Uterus (tissue), 3 donors: ENCODE measurements at regions not wholly inside any gene's neighbourhood (a gene's known extent, or its start where the extent isn't known, plus 50 kb on each side); places are given as distances from the start of the nearest gene placed in this dataset.

Experiments
- DNase-seq, 2 donors: peaks; one replicate each; pipeline ENCODE4 v3.0.0-alpha.2; 2019 to 2020
- H3K27ac ChIP-seq, 2 donors: fragments of 200-600 bp; sonication (generic); 1 replicate in 1 of 2; 2 replicates in 1 of 2; pipeline ENCODE4 v1.5.1; 2016 to 2018
- H3K27me3 ChIP-seq, 2 donors: fragments of 200-600 bp; sonication (generic); one replicate each; pipeline ENCODE4 v1.5.1; 2018 to 2019; ENCODE audit warnings: control low read depth in 1 of 2
- H3K36me3 ChIP-seq, 2 donors: fragments of 200-600 bp; sonication (generic); one replicate each; pipeline ENCODE4 v1.5.1; 2019; ENCODE audit warnings: control low read depth in 1 of 2
- H3K4me1 ChIP-seq, 2 donors: fragments of 200-600 bp; sonication (generic); one replicate each; pipeline ENCODE4 v1.5.1; 2018 to 2019; ENCODE audit warnings: control low read depth in 1 of 2
- H3K4me3 ChIP-seq, 2 donors: fragments of 200-600 bp; sonication (generic); 1 replicate in 1 of 2; 2 replicates in 1 of 2; pipeline ENCODE4 v1.5.1; 2018 to 2019; ENCODE audit warnings: mild to moderate bottlenecking in 1 of 2
- H3K9me3 ChIP-seq, 2 donors: fragments of 200-600 bp; sonication (generic); one replicate each; pipeline ENCODE4 v1.5.1; 2019; ENCODE audit warnings: control low read depth in 1 of 2
- POLR2A ChIP-seq, 2 donors: fragments of 450-650 bp; IDR thresholded peaks; one replicate each; pipeline ENCODE4 v1.6.1; 2016; ENCODE audit warnings: antibody characterized with exemption in 2 of 2, mild to moderate bottlenecking in 1 of 2, moderate library complexity in 1 of 2
- intact Hi-C: fragments of 100-400 bp; cut with DNase I; formaldehyde crosslinking; loops from one replicate; pipeline ENCODE4 v1.15.1; 2023; ENCODE audit warnings: low total_unique reads
- TF ChIP-seq, protein P1 (sequence below), 4 experiments: fragments of 200-600 bp in 2 of 4; fragments of 450-650 bp in 2 of 4; sonication (generic) in 2 of 4; IDR thresholded peaks; one replicate each; pipeline ENCODE4 v1.5.1; 2016 to 2019; ENCODE audit warnings: antibody characterized with exemption in 4 of 4, mild to moderate bottlenecking in 2 of 4, moderate library complexity in 1 of 4
- donor health status: DM: yes; HTN: yes; CAD: no.

DNA sequence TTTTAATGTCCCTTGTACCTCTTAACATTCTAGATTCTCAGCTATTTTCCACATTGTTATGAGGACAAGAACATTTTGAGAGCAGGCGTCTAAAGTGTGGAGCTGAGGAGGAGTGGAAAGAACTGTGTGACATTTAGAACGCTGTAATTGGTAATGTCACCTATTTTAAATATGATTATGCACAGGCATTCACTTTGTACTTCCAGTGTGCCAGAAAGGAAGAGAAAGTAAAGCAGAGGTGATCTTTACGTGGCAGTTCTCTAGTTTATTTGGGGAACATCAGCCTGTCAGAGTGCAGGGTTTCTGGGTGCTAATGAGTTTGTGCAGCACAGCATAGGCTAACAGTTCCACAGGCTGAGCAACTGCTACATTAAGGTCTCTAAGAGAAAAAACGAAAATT, 498.4 kb upstream of the POM121L12 start:
- TF ChIP-seq POLR2A (IDR thresholded peaks at IDR 0.05), result no peak
- TF ChIP-seq, protein P1, sequence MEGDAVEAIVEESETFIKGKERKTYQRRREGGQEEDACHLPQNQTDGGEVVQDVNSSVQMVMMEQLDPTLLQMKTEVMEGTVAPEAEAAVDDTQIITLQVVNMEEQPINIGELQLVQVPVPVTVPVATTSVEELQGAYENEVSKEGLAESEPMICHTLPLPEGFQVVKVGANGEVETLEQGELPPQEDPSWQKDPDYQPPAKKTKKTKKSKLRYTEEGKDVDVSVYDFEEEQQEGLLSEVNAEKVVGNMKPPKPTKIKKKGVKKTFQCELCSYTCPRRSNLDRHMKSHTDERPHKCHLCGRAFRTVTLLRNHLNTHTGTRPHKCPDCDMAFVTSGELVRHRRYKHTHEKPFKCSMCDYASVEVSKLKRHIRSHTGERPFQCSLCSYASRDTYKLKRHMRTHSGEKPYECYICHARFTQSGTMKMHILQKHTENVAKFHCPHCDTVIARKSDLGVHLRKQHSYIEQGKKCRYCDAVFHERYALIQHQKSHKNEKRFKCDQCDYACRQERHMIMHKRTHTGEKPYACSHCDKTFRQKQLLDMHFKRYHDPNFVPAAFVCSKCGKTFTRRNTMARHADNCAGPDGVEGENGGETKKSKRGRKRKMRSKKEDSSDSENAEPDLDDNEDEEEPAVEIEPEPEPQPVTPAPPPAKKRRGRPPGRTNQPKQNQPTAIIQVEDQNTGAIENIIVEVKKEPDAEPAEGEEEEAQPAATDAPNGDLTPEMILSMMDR (IDR thresholded peaks at IDR 0.05), result no peak
- no peaks in the 10 kb centered on the region for H3K9me3 ChIP-seq
- no peaks in the 10 kb centered on the region for H3K27me3 ChIP-seq
- intact Hi-C loops, result no loop called here
- no peak for DNase-seq
- no peaks in the 10 kb centered on the region for H3K4me1 ChIP-seq
- H3K36me3 ChIP-seq, result no peaks in the 10 kb centered on the region
- H3K27ac ChIP-seq, result no peak overlapping the region
- no peak overlapping the region for H3K4me3 ChIP-seq

DNA sequence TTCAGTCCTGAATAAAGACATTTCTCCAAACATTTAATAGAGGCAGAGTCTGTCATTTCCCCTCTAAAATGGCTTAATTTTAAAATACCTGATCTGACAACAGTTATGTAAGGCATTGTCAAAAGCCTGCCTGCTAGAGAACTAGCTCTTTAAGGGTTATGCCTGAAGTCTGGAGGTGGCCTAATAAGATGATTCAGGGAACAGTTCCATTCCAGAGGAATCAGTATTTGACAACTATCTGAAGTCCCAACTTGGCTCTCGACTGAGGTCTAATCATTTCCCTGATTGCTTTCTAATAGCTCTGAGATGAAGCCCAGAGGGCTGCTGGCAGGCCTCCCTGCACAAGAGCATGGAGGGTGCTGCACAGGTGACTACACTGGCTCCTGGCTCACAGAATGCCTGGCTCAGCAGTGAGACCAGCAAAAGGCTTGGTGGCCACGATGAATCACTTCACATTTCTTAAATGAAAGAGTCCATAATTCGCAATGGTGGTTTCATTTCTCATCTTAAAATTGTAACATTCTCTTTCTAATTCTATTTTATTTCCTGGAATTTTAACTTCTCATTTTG, 509.6 kb upstream of the POM121L12 start:
- intact Hi-C loops, result no loop called here
- TF ChIP-seq, protein P1 (IDR thresholded peaks at IDR 0.05), result no peak
- TF ChIP-seq POLR2A (IDR thresholded peaks at IDR 0.05), result no peak
- H3K9me3 ChIP-seq, result no peaks in the 10 kb centered on the region

DNA sequence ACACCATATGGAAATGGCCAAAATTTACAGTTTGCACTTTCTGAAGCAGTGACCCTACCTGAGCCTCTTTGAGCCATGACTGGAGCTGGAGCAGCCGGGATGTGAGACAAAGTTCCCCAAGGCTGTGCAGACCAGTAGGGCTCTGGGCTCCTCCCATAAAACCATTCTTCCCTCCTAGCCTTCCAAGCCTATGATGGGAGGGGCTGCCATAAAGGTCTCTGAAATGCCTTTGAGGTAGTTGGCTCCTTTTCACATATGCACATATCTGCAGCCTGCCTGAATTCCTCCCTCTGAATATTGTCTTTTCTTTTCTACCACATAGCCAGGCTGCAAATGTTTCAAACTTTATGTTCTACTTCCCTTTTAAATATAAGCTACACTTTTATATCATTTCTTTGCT, 516.6 kb upstream of the POM121L12 start:
- no peaks in the 10 kb centered on the region for H3K4me1 ChIP-seq
- no peak overlapping the region for H3K27ac ChIP-seq
- DNase-seq, result no peak
- intact Hi-C loops, result no loop called here
- H3K36me3 ChIP-seq, result no peaks in the 10 kb centered on the region
- no peaks in the 10 kb centered on the region for H3K27me3 ChIP-seq
- no peak overlapping the region for H3K4me3 ChIP-seq
- H3K9me3 ChIP-seq, result no peaks in the 10 kb centered on the region
- no peak for TF ChIP-seq POLR2A (IDR thresholded peaks at IDR 0.05)
- TF ChIP-seq, protein P1 (IDR thresholded peaks at IDR 0.05), result no peak

More for the DNA sequence above, 509.6 kb upstream of the POM121L12 start:
- Histone ChIP-seq H3K4me3 (no peak overlapping the region), H3K27ac (no peak overlapping the region), H3K36me3 (no peaks in the 10 kb centered on the region), H3K4me1 (no peaks in the 10 kb centered on the region), H3K27me3 (no peaks in the 10 kb centered on the region)
- no peak for DNase-seq

DNA sequence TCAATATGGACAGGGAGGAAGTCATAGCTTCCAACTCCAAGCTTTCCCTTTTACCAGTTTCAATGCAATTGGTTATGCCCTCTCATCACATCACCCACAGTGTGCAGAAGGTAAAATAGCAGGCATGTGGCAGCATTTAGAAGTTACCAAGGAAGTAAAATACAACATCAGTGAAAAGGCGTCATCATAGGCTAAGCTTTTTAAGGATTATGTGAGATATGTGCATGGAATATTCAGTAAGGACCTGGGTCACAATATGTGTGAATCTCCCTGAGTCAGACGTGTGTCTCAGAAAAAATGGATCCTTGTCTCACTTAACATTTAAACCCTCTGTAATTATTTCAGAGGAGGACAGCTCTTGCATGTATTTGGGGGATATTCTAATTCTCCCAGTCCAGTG, 522.8 kb upstream of the POM121L12 start:
- TF ChIP-seq POLR2A (IDR thresholded peaks at IDR 0.05), result no peak
- TF ChIP-seq, protein P1 (IDR thresholded peaks at IDR 0.05), result no peak
- no peak for DNase-seq
- H3K9me3 ChIP-seq, result no peaks in the 10 kb centered on the region
- H3K27ac ChIP-seq, result no peak overlapping the region
- intact Hi-C loops, result no loop called here
- no peaks in the 10 kb centered on the region for H3K36me3 ChIP-seq
- no peaks in the 10 kb centered on the region for H3K4me1 ChIP-seq
- no peaks in the 10 kb centered on the region for H3K27me3 ChIP-seq
- no peak overlapping the region for H3K4me3 ChIP-seq

DNA sequence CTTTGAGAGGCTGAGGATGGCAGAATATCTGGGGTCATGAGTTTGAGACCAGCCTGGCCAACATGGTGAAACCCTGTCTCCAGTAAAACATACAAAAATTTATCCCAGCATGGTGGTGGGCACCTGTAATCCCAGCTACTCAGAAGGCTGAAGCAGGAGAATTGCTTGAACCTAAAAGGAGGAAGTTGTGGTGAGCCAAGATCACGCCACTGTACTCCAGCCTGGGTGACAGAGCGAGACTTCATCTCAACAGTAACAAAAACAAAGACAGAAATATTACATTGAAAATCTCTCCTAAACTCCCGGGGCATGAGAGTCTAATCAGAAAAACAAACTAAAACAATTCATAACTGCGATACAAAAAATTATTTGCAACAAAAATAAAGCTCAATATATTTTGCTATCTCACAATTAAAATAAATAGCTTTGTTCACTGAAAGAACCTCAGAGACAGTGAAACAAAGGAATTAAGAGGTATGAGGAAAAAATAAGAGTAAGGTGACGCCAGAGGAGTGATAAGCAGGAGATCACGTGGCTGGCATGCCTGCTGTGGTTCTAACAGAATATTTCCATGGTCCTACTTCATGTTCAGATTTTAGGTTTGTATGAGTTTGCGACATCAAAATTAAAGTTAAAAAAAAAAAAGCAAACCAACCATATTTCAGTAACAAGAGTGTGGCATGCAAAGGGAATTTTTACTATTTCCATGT, 527.7 kb upstream of the POM121L12 start:
- DNase-seq, result no peak
- no peak overlapping the region for H3K27ac ChIP-seq

More for the DNA sequence above, 527.7 kb upstream of the POM121L12 start:
- Histone ChIP-seq H3K4me1 (no peaks in the 10 kb centered on the region), H3K4me3 (no peak overlapping the region), H3K27me3 (no peaks in the 10 kb centered on the region), H3K36me3 (no peaks in the 10 kb centered on the region), H3K9me3 (no peaks in the 10 kb centered on the region)
- TF ChIP-seq POLR2A (IDR thresholded peaks at IDR 0.05), result no peak
- TF ChIP-seq, protein P1 (IDR thresholded peaks at IDR 0.05), result no peak
- intact Hi-C loops, result no loop called here
